Choroid plexus epithelial cell (primary cell): ENCODE measurements at regions not wholly inside any gene's neighbourhood (a gene's known extent, or its start where the extent isn't known, plus 50 kb on each side); places are given as distances from the start of the nearest gene placed in this dataset.

ENCODE experiments used
- DNase-seq: peaks from one replicate; pipeline ENCODE4 v3.0.0-alpha.2; 2010; ENCODE audit warnings: low read depth
- H3K4me3 ChIP-seq: 2 replicates; pipeline ENCODE4 v1.5.1; 2011; ENCODE audit warnings: low read depth, mild to moderate bottlenecking, control low read depth, low read length, moderate library complexity
- TF ChIP-seq, protein P1 (sequence below): conservative IDR thresholded peaks from 2 replicates; pipeline ENCODE4 v1.5.1; 2011; ENCODE audit warnings: low read depth, mild to moderate bottlenecking, control low read depth, inconsistent platforms, low read length, moderate library complexity

DNA sequence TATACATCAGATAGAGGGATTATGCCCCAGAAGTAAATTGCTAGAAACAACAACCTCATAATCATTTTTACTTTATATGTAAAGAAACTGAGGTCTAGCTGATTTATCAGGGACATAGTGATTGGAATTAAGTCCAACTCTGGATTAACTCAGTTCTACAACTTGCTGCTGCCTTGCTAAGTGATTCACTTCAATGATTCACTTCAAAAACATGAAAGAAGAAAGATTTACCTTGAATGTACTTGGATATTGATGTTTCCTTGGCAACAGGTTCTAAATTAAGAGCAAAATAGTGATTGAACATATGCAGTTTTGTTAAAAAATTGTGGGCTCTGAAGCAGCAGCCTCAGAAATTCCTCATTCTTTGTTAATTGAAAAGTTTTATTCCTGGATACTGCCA is 99.8 kb upstream of the H2AZ1 start:
- DNase-seq = no peak
- TF ChIP-seq, protein P1, sequence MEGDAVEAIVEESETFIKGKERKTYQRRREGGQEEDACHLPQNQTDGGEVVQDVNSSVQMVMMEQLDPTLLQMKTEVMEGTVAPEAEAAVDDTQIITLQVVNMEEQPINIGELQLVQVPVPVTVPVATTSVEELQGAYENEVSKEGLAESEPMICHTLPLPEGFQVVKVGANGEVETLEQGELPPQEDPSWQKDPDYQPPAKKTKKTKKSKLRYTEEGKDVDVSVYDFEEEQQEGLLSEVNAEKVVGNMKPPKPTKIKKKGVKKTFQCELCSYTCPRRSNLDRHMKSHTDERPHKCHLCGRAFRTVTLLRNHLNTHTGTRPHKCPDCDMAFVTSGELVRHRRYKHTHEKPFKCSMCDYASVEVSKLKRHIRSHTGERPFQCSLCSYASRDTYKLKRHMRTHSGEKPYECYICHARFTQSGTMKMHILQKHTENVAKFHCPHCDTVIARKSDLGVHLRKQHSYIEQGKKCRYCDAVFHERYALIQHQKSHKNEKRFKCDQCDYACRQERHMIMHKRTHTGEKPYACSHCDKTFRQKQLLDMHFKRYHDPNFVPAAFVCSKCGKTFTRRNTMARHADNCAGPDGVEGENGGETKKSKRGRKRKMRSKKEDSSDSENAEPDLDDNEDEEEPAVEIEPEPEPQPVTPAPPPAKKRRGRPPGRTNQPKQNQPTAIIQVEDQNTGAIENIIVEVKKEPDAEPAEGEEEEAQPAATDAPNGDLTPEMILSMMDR = no peak
- H3K4me3 ChIP-seq = no peak overlapping the region

DNA sequence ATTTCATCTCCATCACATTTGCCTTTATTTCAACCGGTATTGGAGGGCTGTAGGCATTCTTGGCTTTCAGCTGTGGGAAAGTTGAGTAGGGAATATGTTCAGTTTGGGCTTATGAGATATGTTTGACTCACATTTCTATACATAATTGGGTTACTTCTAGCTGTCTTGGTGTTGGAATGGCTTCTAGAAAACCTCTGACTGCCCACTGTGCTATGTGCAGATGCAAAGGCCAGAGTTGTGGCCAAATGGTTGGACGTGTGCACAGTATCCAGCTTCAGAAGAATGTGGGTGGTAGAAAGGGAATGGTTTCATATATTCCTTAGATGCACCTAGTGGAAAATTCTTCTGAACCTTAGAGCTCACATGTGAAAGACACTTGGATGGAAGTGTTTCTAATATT is 92.6 kb upstream of the H2AZ1 start:
- no peak overlapping the region for H3K4me3 ChIP-seq
- TF ChIP-seq, protein P1 = no peak
- DNase-seq = peak; percentile 5

DNA sequence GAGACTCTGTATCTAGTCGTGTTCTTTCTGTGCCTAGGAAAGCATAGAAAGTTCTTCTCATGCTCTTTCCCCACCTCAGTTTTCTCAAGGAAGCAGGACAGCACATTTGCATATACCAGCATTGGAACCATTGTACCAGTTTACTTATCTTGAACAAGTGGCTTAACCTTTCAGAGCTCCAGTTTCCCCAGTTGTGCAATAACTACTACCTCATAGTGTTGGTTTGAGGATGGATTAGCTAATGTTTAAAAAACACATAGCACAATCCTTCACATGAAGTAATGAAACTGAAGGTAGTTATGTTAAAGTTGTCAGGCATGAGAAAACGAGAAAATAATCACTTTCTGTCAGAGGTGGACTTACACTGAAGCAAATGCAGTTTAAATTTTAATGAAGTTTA is 92.2 kb upstream of the H2AZ1 start:
- TF ChIP-seq, protein P1 = no peak
- no peak overlapping the region for H3K4me3 ChIP-seq
- DNase-seq = peak; percentile 47

DNA sequence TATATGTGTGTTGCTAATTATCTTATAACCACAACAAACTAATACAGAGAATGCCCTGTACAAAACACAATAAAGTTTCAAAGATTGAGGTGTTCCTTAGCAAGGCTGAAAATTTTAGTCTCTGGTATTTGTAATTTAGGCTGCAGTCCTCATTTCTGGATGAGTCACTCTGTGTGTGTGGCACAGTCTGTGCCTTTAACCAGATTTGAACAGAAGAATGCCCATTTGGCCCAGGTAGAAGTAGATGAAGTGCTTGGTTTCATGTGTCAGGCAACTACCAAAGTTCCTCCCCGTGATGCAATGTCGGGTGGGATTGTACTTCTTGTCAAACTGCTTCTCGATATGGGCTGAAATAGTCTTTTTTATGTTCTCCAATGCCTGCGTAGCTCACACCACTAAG is 91.6 kb upstream of the H2AZ1 start:
- TF ChIP-seq, protein P1 = no peak
- peak; percentile 4 for DNase-seq
- no peak overlapping the region for H3K4me3 ChIP-seq

DNA sequence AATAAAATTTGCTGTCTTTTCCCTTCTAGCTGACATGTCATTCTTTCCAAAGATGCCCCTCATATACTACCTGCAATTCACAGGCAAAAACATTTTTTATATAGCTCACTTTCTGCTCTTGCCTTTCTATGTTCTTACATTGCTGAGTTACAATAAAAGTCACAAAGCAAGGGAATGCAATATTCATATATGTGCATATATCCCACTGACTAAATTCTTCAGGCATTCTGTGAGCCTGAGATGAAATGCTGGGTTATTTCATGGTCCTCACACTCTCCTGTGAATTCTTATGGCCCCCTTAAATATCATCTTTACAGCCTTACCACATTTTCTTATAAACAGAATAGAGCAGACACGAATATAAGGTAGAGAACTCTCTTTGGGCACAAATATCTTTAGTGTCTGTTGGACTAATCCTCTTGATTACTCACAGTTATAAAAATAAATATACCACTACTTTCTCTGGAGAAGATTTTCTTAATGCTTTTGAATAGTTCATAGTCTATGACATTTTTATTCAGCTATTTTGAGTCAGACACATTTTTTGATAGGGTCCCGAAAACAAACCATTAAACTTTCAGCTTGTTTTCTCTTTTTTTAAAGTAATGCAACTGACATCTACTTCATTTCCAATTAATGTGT is 84.1 kb upstream of the H2AZ1 start:
- no peak overlapping the region for H3K4me3 ChIP-seq
- no peak for DNase-seq
- TF ChIP-seq, protein P1 = no peak

DNA sequence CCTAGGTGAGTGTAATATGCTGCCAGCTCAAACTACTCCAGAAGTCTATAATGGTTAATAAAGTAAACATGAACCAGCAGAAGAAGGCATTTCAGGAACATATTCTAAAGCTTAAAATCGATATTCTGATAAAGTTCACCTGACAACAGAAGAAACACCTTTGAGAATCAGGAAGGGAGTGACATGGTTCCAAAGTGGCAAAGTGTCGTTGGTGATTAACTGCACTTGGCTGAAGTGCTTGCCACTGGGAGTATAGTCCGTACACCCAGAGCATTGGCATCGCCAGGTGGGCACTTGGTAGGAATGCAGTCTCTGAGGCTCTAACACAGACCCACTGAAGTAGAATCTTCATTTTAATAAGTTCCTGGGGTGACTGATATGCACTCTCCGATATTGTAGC is 76.0 kb upstream of the H2AZ1 start:
- TF ChIP-seq, protein P1 = no peak
- no peak for DNase-seq
- no peak overlapping the region for H3K4me3 ChIP-seq

DNA sequence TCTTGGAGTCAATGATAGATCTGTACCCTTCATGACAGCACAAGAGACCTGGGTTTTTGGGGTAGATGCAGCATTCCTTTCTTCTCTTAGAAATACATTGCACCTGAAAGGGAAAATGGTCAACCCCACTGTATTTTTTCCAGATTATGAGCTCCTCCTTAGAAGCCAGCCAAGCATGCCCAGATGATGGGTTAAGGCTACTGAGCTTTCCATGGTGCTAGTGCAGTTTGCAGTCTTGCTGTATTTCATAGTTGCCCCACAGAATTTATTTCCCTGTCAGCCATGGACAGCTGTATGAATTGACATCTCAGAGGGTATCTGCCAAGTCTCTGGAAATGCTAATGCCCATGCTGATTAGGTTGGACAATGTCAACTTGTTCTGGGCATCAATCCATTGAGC is 73.7 kb upstream of the H2AZ1 start:
- H3K4me3 ChIP-seq = no peak overlapping the region
- peak; percentile 5 for DNase-seq
- TF ChIP-seq, protein P1 = no peak
